Ureter (tissue), 1 donor: ENCODE measurements at regions not wholly inside any gene's neighbourhood (a gene's known extent, or its start where the extent isn't known, plus 50 kb on each side); places are given as distances from the start of the nearest gene placed in this dataset.
"Not testable (repeated sequence)": the region's sequence is repeated elsewhere in the genome, so short reads cannot be mapped to it uniquely, and the experiment has no call there.

ENCODE experiments used
- DNase-seq: peaks from one replicate; pipeline ENCODE4 v3.0.0-alpha.2; 2020; ENCODE audit warnings: low spot score
- donor health status: DM: yes; HTN: yes; CAD: no.

DNA sequence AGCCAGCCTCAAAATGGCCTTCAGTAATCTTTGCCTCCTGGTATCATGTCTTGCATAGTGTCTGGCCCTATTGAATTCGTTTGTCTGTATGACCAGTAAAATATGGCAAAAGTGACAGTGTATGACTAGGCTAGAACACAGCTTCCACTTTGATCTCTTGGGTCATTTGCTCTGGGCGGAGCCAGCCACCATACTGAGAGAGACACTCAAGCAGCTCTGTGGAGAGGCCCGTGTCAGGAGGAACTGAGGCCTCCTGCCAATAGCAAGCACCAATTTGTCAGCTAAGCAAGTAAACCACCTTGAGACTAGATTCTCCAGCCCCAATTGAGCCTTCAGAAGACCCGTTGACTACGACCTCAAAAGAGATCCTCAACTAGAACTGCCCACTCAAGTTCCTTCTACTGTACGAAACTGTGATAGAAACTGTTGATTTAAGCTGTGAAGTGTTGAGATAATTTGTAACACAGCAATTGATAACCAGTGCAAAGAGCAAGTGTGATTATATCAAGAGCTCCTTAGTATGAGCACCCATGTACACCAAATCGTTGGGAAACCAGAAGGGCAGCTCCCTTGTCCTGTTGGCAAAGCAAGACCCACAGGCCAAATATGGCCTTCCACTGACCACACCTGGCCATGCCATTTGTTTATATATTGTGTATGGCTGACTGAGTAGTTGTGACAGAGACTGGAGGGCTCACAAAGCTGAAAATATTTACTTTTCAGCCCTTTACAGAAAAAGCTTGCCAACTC is 52.7 kb upstream of the SERBP1 start:
- no peak for DNase-seq

DNA sequence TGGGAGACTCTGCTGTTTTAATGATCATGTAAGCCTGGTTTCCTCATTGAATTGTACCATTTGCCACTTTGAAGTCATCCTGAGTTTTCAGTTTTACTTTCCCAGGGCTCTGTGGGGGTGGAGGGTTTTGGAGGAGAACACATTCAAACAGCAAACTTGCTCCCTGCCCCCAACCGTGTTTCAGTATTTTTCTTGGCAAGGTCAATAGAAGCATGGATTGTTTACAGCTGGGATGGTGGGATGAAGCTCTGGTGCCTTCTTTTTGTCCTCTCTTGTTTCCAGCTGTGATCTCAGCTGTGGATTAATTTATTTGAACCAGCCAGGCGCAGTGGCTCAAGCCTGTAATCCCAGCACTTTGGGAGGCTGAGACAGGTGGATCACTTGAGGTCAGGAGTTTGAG is 54.3 kb upstream of the SERBP1 start:
- DNase-seq = no peak

DNA sequence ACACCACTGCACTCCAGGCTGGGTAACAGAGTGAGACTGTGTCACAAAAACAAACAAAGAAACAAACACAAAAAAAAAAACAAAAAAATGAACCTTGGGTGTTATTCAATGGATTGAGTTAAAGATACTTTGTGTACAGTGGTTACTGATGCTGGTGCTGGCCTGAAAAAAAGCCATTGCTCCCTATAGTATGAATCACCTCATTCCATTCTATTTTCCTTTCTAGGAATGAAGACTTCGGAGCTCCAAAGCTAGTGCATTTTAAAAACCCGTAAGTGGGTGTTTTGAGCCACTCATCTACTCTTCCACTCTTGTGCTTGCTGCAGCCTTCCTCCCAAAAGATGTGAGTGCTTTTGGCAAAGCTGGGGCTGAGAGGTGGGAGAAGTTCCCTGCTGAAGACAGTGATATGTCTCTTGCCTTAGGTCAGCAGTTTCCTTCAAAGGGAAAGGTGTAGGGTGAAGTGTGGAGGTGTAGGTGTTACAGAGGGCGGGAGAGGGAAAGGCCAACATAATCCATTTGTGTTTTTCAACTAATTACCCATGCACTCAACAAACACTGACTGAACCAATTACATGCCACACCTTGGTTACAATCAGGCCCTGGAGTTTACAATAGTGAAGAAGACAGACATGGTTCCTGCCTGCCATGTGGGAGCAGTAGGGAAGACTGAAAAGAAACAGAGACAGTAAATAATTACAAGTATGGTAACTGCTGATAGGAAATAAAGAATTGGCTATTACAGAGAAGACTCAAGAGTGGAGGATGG is 55.0 kb upstream of the SERBP1 start:
- DNase-seq = no peak

DNA sequence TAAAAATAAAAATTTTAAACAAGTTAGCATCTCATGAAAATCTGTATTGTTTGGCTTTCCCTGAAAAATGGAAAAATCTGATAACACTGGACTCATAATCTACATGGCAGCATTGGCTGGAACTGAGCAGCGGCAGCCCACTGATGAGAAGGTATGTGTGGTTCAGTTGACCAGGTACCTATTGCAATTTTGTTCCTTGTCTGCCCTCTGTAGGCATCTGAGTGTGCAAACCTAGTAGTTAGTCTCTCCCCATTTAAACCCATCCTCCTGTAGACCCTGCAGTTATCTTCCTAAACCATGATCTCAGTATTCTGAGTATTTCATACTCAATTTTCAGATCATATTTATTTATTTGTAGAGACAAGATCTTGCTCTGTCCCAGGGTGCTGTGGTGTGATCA is 59.4 kb upstream of the SERBP1 start:
- no peak for DNase-seq

DNA sequence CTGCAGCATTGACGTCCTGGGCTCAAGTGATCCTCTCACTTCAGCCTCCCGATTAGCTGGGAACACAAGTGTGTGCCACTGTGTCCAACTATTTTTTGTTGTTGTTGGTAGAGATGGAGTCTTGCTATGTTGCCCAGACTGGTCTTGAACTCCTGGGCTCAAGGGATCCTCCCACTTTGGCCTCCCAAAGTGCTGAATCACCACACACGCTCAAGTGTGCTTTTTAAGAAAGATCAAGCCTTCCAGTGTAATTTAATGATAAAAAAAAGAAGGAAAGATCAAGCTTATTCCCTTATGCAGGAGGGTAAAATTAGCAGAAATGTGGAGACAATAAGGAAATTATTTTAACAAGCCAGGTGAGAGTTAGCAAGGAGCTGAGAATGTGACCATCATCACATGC is 61.1 kb upstream of the SERBP1 start:
- no peak for DNase-seq

DNA sequence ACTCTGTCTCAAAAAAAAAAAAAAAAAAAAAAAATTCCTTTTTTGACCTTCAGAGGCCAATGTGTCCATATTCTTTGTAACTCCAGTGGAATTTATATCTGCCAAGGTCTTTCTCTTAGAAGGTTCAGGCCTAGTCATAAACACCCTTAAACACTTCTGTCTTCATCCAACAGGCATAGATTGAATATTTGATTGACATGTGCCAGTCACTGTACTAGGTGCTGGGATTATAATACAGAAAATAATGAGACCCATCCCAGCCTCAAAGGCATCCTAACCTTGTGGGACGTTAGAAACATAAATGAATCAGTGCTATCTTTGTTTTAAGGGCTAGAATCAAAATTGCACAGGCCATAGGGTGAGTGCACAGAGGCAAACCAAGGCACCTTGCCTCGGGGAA is 62.9 kb upstream of the SERBP1 start:
- no peak for DNase-seq

DNA sequence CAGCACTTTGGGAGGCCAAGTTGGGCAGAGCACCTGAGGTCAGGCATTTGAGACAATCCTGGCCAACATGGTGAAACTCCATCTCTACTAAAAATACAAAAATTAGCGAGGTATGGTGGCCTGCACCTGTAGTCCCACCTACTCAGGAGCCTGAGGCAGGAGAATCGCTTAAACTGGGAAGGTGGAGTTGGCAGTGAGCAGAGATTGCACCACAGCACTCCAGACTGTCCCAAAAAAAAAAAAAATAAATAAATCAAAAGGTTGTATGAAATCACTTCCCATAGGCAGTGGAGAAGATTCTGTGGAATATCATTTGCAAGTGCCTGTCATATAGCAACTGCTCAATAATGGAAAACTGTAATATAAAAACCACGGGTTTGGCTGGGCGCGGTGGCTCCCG is 65.1 kb upstream of the SERBP1 start:
- no peak for DNase-seq

DNA sequence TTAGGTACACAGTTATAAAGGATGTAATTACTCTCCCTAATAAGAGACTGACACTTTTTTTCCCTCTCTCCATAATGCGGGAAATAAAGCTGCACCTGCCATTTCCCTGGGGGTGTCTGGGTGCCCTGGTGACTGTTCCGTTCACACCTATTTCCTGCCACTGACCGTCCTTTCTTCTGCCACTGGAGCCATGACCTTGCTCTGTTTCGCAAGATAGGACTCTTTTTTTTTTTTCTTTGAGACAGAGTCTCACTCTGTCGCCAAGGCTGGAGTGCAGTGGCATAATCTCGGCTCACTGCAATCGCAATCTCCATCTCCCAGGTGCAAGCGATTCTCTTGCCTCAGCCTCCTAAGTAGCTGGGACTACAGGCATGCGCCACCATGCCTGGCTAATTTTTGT is 66.1 kb upstream of the SERBP1 start:
- no peak for DNase-seq

DNA sequence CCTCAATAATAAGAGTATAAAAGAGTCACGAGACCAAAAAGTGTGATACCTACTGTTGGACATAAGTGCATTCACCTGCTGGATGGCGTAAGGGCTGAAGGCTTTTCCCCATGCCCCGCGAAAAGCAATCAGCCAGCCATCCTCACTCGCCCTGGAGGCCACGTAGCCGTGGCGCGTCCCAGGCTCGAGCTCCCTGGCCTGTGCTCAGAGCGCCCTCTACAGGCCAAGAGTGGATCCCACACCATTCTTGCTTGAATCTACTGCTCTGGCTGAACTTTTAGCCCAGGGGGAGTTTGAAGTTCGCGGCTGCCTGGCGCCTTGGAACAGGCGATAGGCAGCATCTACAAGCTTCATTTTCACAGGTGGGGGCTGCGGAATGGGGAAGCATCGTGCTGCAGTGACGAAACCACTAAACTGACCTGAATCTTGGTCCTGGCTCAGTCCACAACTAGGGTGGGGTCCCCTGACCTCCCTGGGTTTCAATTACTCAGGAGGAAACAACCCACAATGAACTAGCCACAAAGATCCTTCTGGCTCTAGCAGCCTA is 70.3 kb upstream of the SERBP1 start:
- DNase-seq = peak; percentile 87

DNA sequence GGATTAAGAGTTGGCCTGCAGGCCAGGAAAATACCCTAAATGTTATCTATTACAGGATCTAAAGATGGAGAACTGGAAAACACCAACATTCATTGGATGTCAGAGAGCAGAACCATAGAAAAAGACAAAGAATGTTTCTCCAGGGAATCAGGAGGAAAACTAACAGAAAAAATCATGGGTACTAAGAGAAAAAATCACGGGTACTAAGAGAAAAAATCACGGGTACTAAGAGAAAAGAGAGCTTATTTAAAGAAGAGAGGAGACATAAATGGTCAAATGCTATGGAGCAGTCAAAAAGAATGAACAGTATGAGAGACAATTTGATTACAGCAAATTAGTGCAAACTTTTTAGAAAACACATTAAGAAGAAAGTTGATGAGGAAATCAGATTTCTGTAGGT is 73.8 kb upstream of the SERBP1 start:
- no peak for DNase-seq

DNA sequence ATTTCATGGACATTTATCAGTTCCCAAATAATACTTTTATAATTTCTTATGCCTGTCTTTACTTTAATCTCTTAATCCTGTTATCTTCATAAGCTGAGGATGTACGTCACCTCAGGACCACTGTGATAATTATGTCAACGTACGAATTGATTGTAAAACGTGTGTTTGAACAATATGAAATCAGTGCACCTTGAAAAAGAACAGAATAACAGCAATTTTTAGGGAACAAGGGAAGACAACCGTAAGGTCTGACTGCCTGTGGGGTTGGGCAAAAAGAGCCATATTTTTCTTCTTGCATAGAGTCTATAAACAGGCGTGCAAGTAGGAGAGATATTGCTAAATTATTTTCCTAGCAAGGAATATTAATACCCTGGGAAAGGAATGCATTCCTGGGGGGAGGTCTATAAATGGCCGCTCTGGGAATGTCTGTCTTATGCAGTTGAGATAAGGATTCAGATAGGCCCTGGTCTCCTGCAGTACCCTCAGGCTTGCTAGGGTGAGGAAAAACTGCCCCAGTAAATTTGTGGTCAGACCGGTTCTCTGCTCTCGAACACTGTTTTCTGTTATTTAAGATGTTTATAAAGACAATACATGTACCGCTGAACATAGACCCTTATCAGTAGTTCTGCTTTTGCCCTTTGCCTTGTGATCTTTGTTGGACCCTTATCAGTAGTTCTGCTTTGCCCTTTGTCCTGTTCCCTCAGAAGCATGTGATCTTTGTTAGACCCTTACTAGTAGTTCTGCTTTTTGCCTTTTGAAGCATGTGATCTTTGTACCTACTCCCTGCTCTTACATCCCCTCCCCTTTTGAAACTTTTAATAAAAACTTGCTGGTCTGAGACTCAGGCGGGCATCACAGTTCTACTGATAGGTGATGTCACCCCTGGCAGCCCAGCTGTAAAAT is 83.4 kb upstream of the SERBP1 start:
- not testable (repeated sequence) for DNase-seq

DNA sequence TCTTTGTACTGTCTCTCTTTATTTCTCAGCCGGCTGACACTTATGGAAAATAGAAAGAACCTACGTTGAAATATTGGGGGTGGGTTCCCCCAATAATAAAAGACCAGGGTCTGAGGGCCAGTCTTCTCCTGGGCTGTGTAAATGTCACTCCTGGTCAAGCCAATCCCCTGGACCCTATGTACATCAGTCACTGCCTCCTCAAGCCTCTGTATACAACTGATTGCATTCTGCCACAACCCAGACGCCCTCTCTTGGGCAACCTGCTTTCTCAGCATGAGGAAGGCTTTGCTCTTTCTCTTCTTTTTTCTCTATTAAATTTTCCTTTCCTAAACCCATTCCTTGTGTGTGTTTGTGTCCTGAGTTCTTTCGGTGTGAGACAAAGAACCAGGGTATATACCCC is 84.1 kb upstream of the SERBP1 start:
- DNase-seq = no peak

DNA sequence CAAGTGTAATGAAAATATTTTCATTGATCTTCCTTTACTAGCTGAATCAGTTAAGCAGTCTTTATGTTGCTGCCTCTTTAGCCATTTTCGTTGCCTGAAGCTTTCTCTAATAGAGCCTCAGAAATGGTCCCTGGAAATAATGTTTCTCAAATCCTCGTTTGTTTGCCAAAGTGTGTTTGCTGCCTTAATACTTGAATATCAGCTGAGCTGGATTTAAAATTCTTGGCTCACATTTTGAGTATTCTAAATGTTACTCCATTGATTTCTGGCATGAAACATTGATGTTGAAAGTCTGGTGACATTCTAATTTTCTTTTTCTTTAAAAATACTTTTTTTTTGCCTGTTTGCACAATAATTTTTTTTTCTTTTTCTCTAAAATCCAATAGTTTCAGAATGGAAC is 84.6 kb upstream of the SERBP1 start:
- no peak for DNase-seq

DNA sequence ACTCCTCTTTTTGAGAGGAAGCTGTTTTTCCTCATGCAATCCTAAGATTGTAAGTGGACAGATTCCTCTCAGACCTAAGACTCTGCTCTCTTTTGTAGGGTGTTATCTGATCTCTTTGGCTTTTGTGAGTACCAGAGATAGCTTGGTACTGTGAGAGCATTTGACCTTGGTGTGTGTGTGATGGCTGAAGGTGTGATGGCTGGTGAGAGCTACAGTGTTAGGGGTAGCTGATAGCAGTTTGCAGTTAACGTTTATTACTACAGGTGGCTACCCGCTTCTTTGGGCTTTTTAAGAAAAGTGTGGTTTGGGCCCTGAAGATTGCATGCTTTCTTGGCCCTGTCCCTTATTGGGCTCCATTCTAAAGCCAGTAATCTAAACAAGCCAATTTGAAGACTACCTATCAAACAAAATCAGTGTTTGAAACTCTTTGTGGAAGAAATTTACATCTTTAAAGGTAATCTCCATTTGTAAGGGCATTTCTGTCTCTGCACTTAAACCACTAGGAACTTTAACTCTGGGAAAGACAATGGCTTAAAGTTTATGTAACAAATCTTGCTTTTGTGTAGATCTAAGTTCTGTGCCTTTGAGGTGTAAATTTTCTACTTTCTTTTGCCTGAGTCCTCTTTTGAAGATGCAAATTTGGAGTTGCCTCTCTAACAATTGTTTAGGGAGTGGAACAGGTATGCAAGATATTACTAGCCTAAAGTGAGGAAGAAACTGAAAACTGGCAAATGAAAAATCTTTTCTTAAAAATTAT is 85.3 kb upstream of the SERBP1 start:
- DNase-seq = no peak

DNA sequence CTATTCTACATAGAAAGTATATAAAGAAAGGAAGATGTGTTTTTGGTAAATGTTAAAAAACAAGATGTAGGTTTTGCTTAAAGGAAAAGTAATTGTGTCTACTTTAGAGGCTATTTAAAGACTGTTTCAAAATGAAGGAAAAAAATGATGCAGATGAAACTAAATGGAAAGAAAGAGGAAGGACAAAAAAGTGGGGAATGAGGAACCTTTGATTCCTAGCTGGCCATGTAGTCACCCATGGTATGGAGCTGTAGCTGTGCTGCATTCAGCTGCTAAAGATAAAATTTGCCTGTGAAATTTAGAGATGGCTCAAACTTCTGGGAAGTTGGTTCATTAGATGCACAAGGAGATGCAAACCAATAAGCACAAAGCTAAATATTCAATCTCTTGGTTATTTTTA is 86.8 kb upstream of the SERBP1 start:
- DNase-seq = no peak

DNA sequence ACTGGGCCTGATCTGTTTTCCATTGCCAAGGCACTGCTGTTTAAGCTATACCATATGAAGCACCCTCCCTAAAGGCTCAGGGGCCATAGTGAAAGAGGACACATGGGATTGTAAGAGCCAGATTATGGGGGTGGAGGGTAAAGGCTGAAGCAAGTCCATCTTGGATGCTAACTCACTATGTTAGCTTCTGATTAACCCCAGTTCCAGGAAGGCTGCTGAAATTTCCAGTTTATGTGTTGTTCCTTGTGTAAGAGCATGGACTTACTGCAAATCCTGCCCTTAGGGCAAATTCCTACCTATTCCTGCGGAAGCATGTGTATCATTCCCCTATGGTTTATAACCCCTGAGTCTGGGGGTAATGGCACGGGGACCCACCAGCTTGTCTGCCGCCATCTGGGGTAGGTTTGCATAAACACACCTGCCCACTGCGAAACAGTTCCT is 91.8 kb upstream of the SERBP1 start:
- no peak for DNase-seq

DNA sequence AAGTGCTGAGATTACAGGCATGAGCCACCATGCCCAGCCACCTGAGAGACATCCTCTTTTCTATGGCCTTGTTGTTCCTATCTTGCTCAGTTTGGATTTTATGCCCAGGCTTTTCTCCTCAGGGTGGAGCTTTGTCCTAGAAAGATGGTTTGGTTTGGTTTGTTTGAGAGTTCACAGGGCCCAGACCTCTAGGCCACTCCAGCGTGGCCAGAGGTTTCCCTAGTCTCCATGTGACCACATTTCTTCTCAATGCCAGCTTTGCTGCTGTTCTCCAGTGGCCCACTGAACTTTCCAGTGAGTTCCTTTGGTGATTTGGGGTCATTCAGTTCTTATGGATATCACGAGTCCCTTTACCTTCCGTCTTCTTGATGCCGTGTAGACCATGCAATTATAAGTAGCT is 92.6 kb upstream of the SERBP1 start:
- DNase-seq = no peak

DNA sequence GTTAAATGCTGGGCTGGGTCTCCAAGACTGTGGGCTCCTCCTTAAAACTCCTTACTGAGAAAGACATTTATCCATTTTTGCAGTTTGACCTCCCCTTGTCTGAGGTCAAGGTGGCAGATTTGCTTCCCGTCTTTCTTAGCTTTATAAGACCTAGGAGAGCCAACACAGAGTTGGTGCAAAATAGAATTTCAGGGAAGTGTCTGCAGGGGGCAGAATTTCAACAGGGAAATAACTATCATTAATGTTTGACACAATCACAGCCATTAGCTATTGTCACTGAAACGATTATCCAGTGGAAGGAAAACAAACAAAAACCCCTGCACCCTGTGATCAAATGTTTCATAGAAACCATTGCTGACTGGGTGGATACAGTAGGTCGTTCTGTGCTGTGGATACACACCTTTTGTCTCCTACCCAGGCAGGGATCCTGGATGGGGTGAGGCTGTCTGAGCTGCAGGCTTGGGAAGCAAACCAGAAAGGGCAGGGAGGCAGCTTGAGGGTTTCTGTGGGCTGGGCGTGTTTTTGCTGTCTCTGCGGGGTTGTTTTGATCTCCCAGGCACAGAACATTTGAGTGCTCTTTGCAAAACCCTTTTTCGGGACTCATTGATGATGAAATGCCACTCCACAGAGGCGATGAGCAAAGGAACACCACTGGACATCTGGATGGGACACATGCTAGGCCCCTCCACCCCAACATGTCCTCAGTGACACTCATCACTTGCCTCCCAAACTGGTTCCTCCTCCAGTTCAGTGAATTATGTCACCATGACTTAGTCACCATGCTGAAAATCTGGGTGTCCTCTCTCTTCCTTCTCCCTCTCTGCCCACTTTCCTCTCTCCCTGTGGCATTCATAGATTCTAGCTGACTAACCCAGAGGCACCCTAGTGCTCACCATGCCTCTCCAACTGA is 94.2 kb upstream of the SERBP1 start:
- DNase-seq = no peak

DNA sequence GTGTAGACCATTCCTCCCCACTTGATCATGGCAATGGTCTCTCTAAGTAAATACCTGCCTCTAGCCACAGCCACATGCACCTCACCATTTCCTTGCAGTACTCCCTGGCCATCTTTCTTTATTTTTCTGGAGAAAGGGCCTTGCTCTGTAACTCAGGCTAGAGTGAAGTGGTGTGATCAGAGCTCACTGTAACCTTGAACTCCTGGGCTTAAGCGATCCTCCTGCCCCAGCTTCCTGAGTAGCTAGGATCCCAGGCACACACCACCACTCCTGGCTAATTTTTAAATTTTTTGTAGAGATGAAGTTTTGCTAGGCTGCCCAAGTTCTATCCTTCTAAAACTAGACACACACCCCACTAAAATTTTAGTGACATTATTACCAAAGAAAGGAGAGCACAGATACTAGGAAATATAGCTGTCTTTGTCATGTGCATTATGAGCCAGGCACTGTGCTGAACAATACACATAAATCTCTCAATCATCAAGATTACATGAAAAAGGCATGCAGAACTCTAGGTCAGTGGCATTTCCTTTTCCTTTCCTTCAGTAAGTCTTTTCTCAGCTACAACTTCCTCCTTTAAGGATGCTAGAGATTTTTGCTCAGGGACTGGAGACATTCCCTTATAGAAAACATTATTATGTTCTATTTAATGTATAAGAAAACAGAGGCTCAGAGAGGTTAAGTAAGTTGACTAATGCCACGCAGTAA is 95.0 kb upstream of the SERBP1 start:
- DNase-seq = no peak

DNA sequence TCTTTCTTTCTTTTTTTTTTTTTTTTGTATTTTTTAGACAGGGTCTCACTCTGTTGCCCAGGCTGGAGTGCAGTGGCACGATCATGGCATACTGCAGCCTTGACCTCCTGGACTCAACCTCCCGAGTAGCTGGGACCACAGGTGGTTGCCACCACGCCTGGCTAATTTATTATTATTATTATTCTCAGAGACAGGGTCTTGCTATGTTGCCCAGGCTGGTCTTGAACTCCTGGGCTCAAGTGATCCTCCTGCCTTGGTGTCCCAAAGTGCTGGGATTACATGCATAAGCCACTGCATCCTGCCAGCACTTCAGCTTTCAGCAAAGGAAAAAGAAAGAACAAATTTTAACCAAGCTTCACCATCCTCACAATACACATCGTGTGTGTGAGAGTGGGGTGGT is 97.9 kb upstream of the SERBP1 start:
- DNase-seq = no peak
